Stimulated activated CD4-positive, alpha-beta T cell treated with anti-CD3 and anti-CD28 coated beads, Interleukin-1b, Interleukin-23, amount 100 ng/mL, for 48 hours (primary cell): ENCODE measurements at regions not wholly inside any gene's neighbourhood (a gene's known extent, or its start where the extent isn't known, plus 50 kb on each side); places are given as distances from the start of the nearest gene placed in this dataset.
"Not testable (repeated sequence)": the region's sequence is repeated elsewhere in the genome, so short reads cannot be mapped to it uniquely, and the experiment has no call there.

Experiments used
- DNase-seq: peaks from one replicate; pipeline ENCODE4 v3.0.0-alpha.2; 2020

DNA sequence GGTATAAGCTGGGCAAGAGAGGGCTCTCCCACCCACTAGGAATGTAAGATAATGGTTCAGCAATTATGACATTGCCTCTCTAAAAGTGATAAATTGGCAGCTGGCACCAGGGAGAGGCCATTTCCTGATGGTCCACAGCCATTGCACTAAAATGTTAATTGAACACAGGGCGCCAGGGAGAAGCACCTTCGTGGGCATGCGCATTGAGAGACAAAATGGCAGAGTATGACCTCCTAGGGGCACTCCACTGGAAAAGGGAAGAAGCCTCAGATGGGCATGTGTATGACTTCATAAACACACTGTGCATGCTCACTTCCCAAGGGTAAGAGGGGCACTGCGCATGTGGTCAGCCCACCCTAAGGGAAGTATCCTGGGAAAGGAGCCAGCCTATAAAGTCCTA lies 419.2 kb downstream of the AGTPBP1 start:
- no peak for DNase-seq

DNA sequence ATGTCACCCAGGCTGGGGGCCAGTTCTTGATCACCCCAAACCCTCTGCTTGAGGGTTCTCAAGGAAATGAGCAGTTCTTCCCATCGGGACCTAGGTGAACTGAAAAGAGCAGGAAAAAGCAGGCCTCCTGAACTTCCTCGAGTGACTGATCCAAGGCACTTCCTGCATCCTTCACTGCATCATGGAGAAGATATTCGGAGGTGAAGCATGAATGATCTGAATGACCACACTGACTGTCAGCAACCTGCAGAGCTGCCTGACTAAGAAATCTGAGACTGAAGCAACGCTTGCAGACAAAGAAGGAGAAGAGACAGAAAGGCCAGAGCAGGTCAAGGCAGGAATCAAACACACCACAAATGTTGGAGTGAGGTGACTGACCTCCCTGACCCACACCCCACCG lies 420.2 kb downstream of the AGTPBP1 start:
- no peak for DNase-seq

DNA sequence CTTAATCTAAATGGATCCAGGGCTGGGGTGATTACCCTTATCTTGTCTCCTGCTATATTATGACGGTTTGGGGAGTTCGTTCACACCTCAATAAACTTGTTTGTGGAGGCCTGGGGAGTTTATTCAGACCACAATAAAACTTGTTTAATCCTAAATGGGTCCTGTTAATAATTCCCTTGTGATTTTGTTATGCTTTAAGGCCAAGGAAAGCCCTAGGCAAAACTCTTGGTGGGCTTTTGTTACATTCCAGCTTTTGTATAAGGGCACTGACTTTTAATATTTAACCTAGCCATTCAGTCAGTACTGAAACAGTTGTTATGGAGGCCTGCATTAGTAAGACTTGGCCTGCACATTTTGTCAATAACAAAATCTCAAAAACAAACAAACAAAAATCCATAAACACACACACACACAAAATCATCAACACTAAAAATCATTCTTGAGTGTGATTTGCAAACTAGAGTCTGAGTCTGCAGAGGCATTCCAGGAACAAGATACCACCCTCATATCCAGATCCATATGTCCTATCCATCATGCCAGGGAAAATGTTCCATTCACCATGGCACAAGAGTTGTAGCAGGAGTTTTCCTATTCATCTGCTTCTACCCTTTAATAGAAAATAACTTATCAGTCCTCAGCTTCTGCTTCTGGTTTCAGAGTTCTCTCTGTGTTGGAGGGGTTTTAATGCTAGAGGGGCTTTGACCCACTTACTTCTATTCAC lies 421.7 kb downstream of the AGTPBP1 start:
- no peak for DNase-seq

DNA sequence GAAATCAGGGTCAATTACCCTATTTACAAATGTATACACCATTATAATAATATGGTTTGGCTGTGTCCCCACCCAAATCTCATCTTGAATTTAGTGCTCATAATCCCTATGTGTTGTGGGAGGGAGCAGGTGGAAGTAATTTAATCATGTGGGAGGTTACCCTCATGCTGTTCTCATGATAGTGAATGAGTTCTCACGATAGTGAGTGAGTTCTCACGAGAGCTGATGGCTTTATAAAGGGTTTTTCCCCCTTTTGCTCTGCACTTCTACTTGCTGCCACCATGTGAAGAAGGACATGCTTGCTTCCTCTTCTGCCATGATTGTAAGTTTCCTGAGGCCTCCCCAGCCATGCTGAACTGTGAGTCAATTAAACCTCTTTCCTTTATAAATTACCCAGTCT lies 426.2 kb downstream of the AGTPBP1 start:
- not testable (repeated sequence) for DNase-seq

DNA sequence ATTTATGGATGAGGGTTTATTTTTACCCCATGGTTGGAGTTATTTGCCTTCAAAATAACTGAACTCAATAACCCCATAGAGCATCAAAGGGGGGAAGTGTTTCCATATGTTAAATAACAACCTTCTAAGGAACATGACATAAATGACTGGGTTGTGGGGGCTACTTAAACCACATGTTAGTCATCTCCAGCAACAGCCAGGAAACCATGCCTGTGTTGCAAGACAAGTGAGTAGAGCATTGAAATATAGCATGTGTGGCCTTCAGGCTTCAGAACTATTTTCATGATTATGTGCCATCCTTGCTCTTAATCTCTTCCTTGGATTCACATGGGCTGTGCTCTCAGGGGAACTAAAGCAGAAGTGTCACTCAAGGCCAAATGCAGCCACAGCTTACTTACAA lies 431.2 kb downstream of the AGTPBP1 start:
- no peak for DNase-seq

DNA sequence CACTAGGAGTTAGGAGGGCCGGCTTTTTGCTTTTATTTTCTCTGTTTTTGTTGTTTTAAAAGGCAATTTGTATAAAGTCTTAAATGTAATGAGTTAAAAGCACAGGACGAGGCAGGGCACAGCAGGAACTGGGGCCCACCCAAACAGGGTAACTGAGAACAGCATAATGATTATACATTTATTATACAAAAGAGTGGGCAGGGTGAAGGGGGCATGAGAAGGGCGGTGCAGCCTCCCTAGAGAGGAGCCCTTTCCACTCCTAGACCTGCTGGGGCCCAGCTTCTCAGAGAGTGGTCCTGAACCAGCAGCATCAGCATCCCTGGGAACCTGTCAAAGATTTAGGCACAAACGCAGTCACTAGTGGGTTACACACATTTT lies 438.0 kb downstream of the AGTPBP1 start:
- no peak for DNase-seq

DNA sequence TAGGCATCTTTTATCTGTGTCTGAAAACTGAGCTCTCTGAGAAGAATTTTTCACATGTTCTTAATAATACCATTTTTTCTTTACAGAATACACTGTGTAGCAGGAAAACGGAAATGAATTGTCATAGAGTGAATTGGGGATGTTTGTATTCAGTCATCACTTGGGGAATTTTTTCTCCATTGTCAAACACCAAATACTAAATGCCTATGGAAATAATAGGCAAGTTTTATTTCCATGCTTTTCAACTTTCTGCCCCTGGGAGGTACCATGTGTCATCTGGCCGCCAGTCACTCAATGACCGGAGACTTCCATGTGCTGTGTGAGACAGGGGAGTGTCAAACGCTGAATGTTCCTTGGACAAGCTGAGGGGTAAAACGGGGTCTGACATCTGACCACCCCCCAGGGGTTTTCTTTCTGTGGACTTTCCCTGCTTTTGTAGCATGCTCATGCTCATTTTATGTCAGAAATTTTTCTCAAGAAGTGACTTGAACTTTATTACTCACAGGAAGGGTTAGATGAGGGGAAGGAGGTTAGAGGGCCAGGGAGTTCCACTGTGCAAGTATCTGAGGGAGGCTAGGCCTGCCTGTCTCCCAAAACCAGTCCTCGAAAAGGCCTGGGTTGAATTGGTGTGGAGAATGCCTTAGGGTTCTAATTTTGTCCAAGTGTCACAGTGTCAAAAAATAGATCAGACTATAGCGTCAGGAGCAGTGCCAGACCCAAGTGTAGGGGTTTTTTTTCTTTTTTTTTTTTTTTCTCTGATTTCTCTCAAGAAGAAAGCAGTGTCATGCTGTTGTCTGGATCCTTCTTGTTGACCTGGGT lies 438.6 kb downstream of the AGTPBP1 start:
- DNase-seq, result no peak

DNA sequence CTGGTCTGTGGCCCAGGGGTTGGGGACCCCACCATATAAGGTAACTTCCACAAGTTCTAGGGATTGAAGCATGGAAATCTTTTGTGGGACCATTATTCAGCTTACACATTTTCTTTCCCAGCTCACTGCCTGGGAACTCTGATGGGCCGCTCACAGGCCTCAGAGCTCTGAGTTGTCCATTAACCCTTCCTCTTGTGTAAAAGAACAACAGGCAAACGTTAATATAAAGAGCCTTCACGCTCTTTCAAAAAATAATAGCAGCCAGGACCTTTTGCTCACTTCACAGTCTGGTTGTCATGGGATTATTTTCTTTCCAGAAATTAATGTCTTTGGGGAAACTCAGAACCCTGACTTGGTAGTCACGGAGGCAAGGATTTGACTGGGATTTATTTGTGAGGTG lies 443.3 kb downstream of the AGTPBP1 start:
- no peak for DNase-seq

DNA sequence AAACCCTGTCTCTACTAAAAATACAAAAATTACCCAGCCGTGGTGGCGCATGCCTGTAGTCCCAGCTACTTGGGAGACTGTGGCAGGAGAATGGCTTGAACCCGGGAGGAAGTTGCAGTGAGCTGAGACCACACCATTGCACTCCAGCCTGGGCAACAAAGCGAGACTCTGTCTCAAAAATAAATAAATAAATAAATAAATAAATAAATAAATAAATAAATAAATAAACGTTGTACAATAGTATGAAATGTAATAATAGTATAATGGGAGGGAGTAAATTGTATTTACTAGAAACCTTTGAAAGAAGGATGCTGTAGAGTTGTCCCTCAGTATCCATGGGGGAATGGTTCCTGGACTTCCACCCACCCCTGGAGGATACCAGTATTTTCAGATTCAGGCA lies 446.5 kb downstream of the AGTPBP1 start:
- DNase-seq, result not testable (repeated sequence)

DNA sequence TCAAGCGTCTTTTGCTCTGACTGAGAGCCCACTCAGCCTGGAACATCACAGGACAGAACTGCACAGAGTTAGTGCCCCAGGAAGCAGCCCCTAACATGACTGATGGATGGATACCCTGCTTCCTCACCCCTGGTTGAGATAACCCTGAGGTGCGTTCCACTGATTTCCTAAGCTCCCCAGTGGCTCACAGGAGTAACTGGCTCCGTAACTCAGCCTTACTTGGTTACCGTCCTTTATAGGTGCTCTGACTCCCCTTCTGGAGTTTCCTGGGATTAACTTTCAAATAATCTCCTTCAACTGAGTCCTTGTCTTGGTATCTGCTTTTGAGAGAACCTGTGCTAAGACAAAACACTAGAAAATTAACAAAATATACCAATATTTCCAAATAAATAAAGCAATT lies 449.5 kb downstream of the AGTPBP1 start:
- no peak for DNase-seq

DNA sequence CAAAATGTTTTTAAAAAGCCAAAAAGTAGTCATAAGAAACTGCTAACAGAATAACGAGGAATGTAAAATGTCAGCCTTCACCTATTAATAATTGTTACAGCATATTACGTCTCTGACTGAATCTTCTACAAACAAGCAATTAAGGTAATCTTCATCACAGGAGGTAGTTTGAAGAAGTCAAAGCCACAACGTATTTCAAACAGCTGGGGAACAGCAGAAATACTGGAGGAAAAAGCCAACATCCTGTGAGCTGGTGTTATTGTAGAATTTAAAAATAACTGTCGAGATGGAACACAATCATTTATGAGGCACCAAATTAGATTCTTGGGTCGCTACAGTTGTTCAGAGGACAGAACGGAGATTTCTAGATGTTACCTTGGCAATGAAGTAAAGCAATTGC lies 450.5 kb downstream of the AGTPBP1 start:
- no peak for DNase-seq

DNA sequence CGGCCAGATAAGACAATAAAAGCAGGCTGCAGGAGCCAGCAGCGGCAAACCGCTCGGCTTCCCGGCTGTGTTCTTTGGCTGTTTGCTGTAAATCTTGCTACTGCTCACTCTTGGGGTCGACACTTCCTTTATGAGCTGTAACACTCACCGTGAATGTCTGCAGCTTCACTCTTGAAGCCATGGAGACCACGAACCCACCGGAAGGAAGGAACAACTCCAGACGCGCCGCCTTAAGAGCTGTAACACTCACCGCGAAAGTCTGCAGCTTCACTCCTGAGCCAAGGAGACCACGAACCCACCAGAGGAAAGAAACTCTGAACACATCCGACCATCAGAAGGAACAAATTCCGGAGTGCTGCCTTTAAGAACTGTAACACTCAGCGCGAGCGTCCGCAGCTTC lies 451.7 kb downstream of the AGTPBP1 start:
- DNase-seq, result no peak

DNA sequence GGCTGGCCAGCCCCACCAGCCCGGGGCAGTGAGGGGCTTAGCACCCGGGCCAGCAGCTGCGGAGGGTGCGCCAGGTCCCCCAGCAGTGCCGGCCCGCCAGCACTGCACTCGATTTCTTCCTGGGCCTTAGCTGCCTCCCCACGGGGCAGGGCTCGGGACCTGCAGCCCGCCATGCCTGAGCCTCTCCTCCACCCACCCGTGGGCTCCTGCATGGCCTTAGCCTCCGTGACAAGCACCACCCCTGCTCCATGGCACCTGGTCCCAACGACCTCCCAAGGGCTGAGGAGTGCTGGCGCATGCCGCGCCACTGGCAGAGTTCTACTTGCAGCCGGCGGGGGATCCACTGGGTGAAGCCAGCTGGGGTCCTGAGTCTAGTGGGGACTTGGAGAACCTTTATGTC lies 452.6 kb downstream of the AGTPBP1 start:
- no peak for DNase-seq

DNA sequence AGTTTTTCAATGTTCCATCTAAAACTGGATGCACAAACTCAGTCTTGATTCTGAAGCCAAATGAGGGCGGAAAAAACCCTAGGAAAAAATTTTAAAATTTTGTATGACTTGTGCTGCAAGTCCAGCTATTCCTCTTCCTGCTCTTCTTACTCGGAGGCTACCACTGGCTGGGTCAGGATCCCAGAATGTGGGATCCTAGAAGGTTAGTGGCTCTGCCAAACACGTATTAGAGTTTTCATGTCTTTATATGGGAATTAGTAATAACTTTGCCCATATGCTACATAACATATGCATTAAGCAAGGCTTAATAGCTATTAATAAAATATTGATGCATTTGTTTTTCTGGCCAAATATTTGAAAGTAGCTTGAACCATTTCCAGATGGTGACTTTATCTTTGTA lies 458.3 kb downstream of the AGTPBP1 start:
- DNase-seq, result no peak

DNA sequence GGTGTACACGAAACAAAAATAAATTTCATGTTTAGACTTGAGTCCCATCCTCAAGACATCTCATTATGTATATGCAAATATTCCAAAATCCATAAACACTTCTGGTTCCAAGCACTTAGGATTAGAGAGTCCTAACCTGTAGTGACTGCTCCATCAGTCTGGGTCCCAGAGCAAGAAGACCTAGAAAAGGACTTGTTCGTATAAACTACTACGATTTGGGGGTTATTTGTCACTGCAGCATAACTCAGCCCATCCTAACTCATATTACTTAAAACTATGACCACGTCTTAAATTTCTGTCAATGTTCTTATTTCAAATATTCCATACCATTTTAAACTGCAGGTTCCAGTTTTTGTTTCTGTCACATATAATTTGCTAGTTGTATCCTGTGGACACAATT lies 463.0 kb downstream of the AGTPBP1 start:
- no peak for DNase-seq

DNA sequence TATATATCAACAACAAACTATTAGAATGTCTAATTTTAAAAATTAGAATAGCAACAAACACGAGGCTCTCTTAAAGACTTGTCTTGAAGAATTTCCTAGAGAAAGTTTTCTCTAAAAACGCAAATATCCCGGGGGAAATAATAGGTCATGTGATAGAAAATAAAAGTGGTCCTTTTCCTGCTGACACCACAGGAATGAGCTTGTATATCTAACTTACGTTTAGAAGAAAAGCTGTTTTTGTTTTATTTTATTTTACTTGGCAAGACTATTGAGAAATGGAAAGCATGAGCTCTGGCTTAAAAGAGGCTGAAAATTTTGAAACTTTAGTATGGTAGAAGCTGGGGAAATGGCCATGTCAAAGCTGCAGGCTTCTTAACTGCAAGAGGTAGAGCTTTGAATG lies 465.0 kb downstream of the AGTPBP1 start:
- DNase-seq, result no peak

DNA sequence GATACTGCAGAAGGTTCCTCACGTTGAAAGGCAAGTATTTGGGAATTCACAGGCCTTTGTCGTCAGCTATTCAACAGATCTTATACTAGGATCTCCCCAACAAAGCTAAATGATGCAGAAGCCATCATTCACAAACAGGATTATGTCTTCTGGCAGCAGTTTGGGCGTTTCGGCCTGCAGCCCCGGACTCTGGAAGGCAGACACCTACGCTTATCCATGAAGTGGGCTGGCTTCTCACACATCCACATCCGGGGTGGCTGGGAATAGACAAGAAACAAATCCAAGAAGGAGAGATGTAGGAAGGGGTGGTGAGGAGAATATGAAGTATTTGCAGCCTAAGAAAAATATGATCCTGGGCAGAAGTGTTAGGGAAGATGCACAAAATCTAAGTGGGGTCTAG lies 471.9 kb downstream of the AGTPBP1 start:
- DNase-seq, result no peak

DNA sequence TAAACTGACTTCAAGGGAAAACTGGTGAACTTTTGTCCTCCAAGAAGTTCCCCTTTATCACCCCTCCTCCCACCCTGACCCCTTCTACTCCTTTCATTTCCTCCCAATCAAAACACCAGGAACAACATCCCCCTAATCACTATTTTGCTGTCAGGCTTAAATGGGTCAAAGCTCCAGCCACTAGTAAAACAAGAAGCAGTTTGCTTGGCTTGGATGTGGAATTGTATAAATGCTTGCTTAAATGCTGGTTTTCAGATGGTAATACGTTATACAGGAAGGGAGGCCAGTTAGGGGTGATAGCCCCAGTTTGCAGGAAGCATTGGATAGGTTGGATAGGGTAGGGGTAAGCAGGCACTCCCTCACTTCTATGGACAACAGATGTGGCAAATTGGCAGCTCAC lies 473.6 kb downstream of the AGTPBP1 start:
- DNase-seq, result no peak

DNA sequence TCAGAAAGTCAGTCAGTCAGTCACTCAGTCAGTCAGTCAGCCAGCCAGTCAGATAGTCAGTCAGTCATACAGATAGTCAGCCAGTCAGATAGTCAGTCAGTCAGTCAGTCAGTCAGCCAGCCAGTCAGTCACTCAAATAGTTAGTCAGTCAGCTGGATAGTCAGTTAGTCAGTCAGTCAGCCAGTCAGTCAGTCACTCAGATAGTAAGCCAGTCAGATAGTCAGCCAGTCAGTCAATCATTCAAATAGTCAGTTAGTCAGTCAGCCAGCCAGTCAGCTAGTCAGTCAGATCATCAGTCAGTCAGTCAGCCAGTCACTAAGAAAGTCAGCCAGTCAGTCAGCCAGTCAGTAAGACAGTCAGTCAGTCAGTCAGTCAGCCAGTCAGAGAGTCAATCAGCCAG lies 477.1 kb downstream of the AGTPBP1 start:
- no peak for DNase-seq

DNA sequence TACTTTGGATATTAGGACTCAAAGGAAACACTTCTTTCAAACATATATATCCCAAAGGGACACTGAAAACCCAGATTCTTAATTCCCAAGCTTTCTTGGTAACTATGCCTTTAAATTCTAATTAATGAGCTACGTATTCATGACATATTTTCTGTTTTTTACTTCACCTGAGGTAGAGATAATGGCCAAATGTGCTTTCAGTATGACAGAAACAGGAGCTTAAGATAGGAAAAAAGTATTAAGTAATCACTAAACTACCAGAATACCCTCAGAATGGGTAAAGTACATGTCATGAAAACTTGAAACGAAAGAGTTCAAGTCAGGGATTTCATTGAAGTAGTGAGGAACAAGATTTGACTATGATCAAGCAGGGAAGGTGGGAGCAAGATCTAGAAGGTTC lies 478.5 kb downstream of the AGTPBP1 start:
- no peak for DNase-seq

DNA sequence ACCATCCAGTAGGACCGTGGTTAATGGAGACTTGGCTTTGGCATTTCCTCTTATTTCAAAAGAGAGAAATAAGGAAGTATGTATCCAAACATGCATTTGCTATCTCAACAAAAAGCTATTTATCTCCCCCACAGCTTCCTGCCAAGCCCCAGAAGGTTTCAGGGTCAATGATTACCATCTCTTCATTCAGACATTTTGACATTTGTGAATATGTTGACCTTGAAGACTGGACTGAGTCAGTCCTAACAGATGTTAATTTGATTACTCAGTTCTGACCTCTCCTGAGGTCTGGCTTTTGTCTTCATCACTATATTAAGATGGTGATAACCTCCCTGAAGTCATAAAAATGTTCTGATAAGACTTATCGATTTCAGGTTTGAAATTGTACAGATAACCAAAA lies 479.4 kb downstream of the AGTPBP1 start:
- no peak for DNase-seq

DNA sequence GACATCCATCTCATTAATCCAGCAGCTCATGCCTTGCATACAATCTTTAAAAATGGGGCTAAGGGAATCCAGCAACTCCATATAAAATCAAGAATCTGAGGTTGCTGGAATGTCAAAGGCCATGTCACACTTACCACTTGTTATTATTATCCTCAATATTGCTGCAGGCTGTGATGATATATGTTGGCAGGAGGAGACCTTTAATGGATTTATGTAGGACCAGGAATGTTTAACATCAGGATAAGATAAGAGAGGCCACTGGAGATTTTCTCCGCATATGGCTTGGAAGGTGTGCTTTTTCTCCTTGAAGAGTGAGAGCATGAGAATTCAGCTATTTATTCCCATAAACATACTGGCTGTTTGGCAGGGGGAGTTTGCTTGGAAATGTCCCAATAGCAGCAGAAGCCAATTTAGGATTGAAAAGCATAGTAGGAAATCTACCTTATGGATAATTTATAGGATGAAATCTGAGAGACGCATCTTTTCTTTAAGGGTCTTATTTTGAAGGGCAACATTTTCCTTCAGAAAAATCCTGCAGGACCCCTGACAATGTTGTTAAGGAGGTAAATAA lies 481.4 kb downstream of the AGTPBP1 start:
- no peak for DNase-seq

DNA sequence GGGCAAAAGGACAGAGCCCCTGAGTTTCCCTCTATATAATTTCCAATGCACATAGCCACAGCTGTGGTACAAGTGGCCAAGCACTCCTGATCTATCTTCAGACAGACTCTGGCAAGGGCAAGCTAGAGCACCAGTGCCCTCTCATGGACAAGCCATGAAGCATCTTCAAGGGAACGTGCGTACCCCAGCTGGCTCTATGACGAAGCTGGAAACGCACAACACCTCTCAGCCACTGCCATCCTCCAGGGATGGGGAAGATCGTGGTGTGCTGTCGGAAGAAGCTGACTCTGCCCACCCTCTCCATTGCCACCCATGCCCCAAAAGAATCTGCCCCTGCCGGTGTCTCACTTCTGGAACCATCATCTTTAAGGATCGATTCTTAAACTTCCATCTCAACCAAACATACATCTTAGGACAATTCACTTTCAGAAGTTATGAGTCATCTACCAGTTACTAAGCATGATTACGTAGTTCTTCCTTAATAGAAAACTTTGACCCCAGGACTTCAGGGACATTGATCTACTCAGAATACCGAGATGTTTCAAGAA lies 482.9 kb downstream of the AGTPBP1 start:
- peak; percentile 4 for DNase-seq

DNA sequence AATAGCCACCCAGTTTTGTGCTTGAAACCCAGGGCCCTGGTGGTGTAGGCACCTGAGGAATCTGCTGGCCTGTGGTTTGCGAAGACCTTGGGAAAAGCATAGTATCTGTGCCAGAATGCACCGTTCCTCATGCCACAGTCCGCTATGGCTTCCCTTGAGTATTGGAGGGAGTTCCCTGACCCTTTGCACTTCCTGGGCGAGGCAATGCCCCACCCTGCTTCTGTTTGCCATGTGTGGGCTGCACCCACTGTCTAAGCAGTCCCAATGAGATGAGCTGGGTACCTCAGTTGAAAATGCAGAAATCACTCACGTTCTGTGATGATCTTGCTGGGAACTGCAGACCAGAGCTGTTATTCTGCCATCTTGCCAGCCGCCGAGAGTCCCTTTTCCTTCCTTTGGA lies 483.5 kb downstream of the AGTPBP1 start:
- no peak for DNase-seq
